ENCODE measurements at regions not wholly inside any gene's neighbourhood (a gene's known extent, or its start where the extent isn't known, plus 50 kb on each side); places are given as distances from the start of the nearest gene placed in this dataset.

GRCh38 chr5:51279983-51280706, 103.1 kb upstream of the ISL1 start:
- ATAC-seq (ENCODE audit: poor library complexity), result no peak
- Histone ChIP-seq H3K9me3 (ENCODE audit: control insufficient read depth in 1 of 2, insufficient read depth in 1 of 2, low read length in 2 of 2) (peaks cover 4 to 8% of the 10 kb centered on the region in 2 experiments), H3K36me3 (ENCODE audit: insufficient read depth, low read length) (no peaks in the 10 kb centered on the region), H3K27me3 (ENCODE audit: control insufficient read depth in 1 of 2, insufficient read depth in 2 of 2, low read length in 2 of 2) (no peaks in the 10 kb centered on the region), H3K4me1 (ENCODE audit: insufficient read depth, low read length) (no peaks in the 10 kb centered on the region), H3K27ac (ENCODE audit: low read depth in 1 of 2, low read length in 2 of 2) (no peak overlapping the region), H3K4me3 (ENCODE audit: low read length) (no peak overlapping the region)
- TF ChIP-seq, protein P1, sequence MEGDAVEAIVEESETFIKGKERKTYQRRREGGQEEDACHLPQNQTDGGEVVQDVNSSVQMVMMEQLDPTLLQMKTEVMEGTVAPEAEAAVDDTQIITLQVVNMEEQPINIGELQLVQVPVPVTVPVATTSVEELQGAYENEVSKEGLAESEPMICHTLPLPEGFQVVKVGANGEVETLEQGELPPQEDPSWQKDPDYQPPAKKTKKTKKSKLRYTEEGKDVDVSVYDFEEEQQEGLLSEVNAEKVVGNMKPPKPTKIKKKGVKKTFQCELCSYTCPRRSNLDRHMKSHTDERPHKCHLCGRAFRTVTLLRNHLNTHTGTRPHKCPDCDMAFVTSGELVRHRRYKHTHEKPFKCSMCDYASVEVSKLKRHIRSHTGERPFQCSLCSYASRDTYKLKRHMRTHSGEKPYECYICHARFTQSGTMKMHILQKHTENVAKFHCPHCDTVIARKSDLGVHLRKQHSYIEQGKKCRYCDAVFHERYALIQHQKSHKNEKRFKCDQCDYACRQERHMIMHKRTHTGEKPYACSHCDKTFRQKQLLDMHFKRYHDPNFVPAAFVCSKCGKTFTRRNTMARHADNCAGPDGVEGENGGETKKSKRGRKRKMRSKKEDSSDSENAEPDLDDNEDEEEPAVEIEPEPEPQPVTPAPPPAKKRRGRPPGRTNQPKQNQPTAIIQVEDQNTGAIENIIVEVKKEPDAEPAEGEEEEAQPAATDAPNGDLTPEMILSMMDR (IDR thresholded peaks at IDR 0.05), result no peak
- intact Hi-C loops (cut with DNase I, micrococcal nuclease), result no loop called here
- no peaks in the 10 kb centered on the region for H3K27me3 Mint-ChIP-seq
- H3K27ac Mint-ChIP-seq, result no peak overlapping the region
- no peaks in the 10 kb centered on the region for H3K36me3 Mint-ChIP-seq (ENCODE audit: low read depth)
- no peaks in the 10 kb centered on the region for H3K4me1 Mint-ChIP-seq (ENCODE audit: low read depth)
- no peak for DNase-seq
- no peak overlapping the region for H3K4me3 Mint-ChIP-seq
- POLR2A ChIA-PET, result no interaction called here
- H3K9me3 Mint-ChIP-seq, result peaks cover 6% of the 10 kb centered on the region
- CTCF ChIA-PET, result no interaction called here

- H3K4me1 ChIP-seq (ENCODE audit: insufficient read depth, low read length), result no peaks in the 10 kb centered on the region
- no peaks in the 10 kb centered on the region for H3K27me3 ChIP-seq (ENCODE audit: control insufficient read depth in 1 of 2, insufficient read depth in 2 of 2, low read length in 2 of 2)
- TF ChIP-seq, protein P1 (IDR thresholded peaks at IDR 0.05), result no peak
- no peaks in the 10 kb centered on the region for H3K36me3 Mint-ChIP-seq (ENCODE audit: low read depth)
- ChIA-PET POLR2A (no interaction called here), CTCF (no interaction called here)
- DNase-seq (no peak), ATAC-seq (ENCODE audit: poor library complexity) (no peak)
- H3K27ac Mint-ChIP-seq, result no peak overlapping the region
- no peaks in the 10 kb centered on the region for H3K36me3 ChIP-seq (ENCODE audit: insufficient read depth, low read length)
- H3K9me3 Mint-ChIP-seq, result peaks cover 6% of the 10 kb centered on the region
- H3K4me3 Mint-ChIP-seq, result no peak overlapping the region
- H3K27me3 Mint-ChIP-seq, result no peaks in the 10 kb centered on the region
- H3K4me3 ChIP-seq (ENCODE audit: low read length), result no peak overlapping the region
- intact Hi-C loops (cut with DNase I, micrococcal nuclease), result no loop called here
- H3K9me3 ChIP-seq (ENCODE audit: control insufficient read depth in 1 of 2, insufficient read depth in 1 of 2, low read length in 2 of 2), result peaks cover 3 to 4% of the 10 kb centered on the region in 2 experiments
- H3K27ac ChIP-seq (ENCODE audit: low read depth in 1 of 2, low read length in 2 of 2), result no peak overlapping the region
- H3K4me1 Mint-ChIP-seq (ENCODE audit: low read depth), result no peaks in the 10 kb centered on the region
These were observed 97.2 kb upstream of the ISL1 start for GRCh38 chr5:51286046-51286445.

- ChIA-PET CTCF (no interaction called here), POLR2A (no interaction called here)
- Mint-ChIP-seq H3K4me1 (ENCODE audit: low read depth) (no peaks in the 10 kb centered on the region), H3K27ac (no peak overlapping the region), H3K36me3 (ENCODE audit: low read depth) (no peaks in the 10 kb centered on the region), H3K4me3 (no peak overlapping the region), H3K9me3 (peaks cover 7% of the 10 kb centered on the region), H3K27me3 (no peaks in the 10 kb centered on the region)
- ATAC-seq (ENCODE audit: poor library complexity) (no peak), DNase-seq (no peak)
- intact Hi-C loops (cut with DNase I, micrococcal nuclease), result no loop called here
- H3K27me3 ChIP-seq (ENCODE audit: control insufficient read depth in 1 of 2, insufficient read depth in 2 of 2, low read length in 2 of 2), result no peaks in the 10 kb centered on the region
- no peak overlapping the region for H3K4me3 ChIP-seq (ENCODE audit: low read length)
- H3K36me3 ChIP-seq (ENCODE audit: insufficient read depth, low read length), result no peaks in the 10 kb centered on the region
- peaks cover 0 to 22% of the 10 kb centered on the region in 2 experiments for H3K9me3 ChIP-seq (ENCODE audit: control insufficient read depth in 1 of 2, insufficient read depth in 1 of 2, low read length in 2 of 2)
- H3K27ac ChIP-seq (ENCODE audit: low read depth in 1 of 2, low read length in 2 of 2), result no peak overlapping the region
- TF ChIP-seq, protein P1 (IDR thresholded peaks at IDR 0.05), result no peak
- no peaks in the 10 kb centered on the region for H3K4me1 ChIP-seq (ENCODE audit: insufficient read depth, low read length)
These were observed 80.9 kb upstream of the ISL1 start for GRCh38 chr5:51302343-51302742.
